ENCODE measurements at regions not wholly inside any gene's neighbourhood (a gene's known extent, or its start where the extent isn't known, plus 50 kb on each side); places are given as distances from the start of the nearest gene placed in this dataset.
"Not testable (repeated sequence)": the region's sequence is repeated elsewhere in the genome, so short reads cannot be mapped to it uniquely, and the experiment has no call there.

GRCh38 chr15:70235347-70235746, 137.6 kb upstream of the TLE3 start:
- H3K4me3 Mint-ChIP-seq: no peak overlapping the region
- H3K27ac Mint-ChIP-seq: no peak overlapping the region
- peaks cover 4% of the 10 kb centered on the region for H3K36me3 Mint-ChIP-seq
- H3K9me3 Mint-ChIP-seq: peaks cover 7% of the 10 kb centered on the region
- no peak for DNase-seq (ENCODE audit: low spot score in 2 of 2)
- peaks cover 15% of the 10 kb centered on the region for H3K4me1 Mint-ChIP-seq
- H3K27me3 Mint-ChIP-seq: no peaks in the 10 kb centered on the region
- no peak for ATAC-seq (ENCODE audit: low read depth)

GRCh38 chr15:70234256-70234905, 136.7 kb upstream of the TLE3 start:
- ATAC-seq (ENCODE audit: low read depth) (no peak), DNase-seq (ENCODE audit: low spot score in 2 of 2) (no peak)
- Mint-ChIP-seq H3K27ac (no peak overlapping the region), H3K4me3 (no peak overlapping the region), H3K27me3 (no peaks in the 10 kb centered on the region), H3K36me3 (peaks cover 10% of the 10 kb centered on the region), H3K9me3 (peaks cover 13% of the 10 kb centered on the region), H3K4me1 (peaks cover 9% of the 10 kb centered on the region)

- Mint-ChIP-seq H3K27me3 (no peaks in the 10 kb centered on the region), H3K27ac (no peak overlapping the region), H3K4me3 (no peak overlapping the region), H3K9me3 (peaks cover 14% of the 10 kb centered on the region), H3K4me1 (peaks cover 6% of the 10 kb centered on the region), H3K36me3 (peaks cover 10% of the 10 kb centered on the region)
- ATAC-seq (ENCODE audit: low read depth): no peak
- DNase-seq (ENCODE audit: low spot score in 2 of 2): no peak
Observed at GRCh38 chr15:70231484-70231883, 133.8 kb upstream of the TLE3 start.

DNA sequence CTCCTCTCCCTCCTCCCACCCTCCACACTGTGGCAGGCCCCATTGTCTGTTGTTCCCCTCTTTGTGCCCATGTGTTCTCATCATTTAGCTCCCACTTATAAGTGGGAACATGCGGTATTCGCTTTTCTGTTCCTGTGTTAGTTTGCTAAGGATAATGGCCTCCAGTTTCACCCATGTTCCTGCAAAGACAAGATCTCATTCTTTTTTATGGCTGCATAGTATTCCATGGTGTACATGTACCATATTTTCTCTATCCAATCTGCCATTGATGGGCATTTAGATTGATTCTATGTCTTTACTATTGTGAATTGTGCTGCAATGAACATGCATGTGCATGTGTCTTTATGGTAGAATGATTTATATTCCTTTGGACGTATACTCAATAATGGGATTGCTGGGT, 130.2 kb upstream of the TLE3 start:
- H3K4me3 Mint-ChIP-seq; H3K27ac Mint-ChIP-seq; DNase-seq (ENCODE audit: low spot score in 2 of 2); H3K27me3 Mint-ChIP-seq; H3K4me1 Mint-ChIP-seq; ATAC-seq (ENCODE audit: low read depth): not testable (repeated sequence)
- peaks cover 14% of the 10 kb centered on the region for H3K9me3 Mint-ChIP-seq
- H3K36me3 Mint-ChIP-seq: peaks cover 10% of the 10 kb centered on the region

- Mint-ChIP-seq H3K4me3 (no peak overlapping the region), H3K27ac (no peak overlapping the region), H3K9me3 (peaks cover 13% of the 10 kb centered on the region), H3K4me1 (peaks cover 10% of the 10 kb centered on the region), H3K27me3 (no peaks in the 10 kb centered on the region), H3K36me3 (peaks cover 10% of the 10 kb centered on the region)
- DNase-seq (ENCODE audit: low spot score in 2 of 2) (no peak), ATAC-seq (ENCODE audit: low read depth) (no peak)
Observed at GRCh38 chr15:70227147-70227546, 129.4 kb upstream of the TLE3 start.

DNA sequence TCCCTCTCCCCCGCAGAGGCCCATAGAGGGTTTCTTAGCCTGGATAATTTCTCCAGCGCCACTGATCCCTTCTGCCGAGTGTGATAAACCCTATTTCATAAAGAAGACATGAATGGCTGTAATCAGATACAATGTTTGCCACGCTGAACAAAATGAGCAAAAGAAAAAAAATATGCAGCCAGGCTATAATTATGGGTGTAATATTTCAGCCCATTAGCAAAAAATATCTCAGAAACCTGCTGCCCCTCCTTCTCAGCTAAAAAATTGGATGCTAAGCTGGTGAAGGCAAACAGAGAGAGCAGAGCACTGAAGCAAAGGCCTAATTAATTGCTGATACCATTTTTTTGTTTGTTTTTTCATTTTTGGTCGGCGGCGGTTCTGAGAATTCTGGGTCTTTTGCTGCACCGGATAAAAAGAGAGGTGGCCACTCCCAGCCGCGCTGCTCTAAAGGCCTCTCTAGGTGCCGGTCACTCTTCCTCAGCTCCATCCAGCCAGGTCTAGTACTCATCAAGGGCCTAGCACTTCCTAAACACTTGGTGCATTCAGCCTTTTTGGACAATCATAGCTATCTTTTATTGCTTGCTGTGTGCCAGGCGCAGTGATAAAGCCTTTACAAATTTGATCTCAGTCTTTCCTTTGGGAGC, 128.7 kb upstream of the TLE3 start:
- no peak for ATAC-seq (ENCODE audit: low read depth)
- no peak for DNase-seq (ENCODE audit: low spot score in 2 of 2)
- no peak overlapping the region for H3K27ac Mint-ChIP-seq

GRCh38 chr15:70225416-70225815, 127.7 kb upstream of the TLE3 start:
- H3K27me3 Mint-ChIP-seq: no peaks in the 10 kb centered on the region
- no peak overlapping the region for H3K4me3 Mint-ChIP-seq
- H3K36me3 Mint-ChIP-seq: peaks cover 6% of the 10 kb centered on the region
- ATAC-seq (ENCODE audit: low read depth) (no peak), DNase-seq (ENCODE audit: low spot score in 2 of 2) (no peak)
- H3K4me1 Mint-ChIP-seq: peaks cover 15% of the 10 kb centered on the region
- H3K27ac Mint-ChIP-seq: no peak overlapping the region
- peaks cover 7% of the 10 kb centered on the region for H3K9me3 Mint-ChIP-seq

More for the DNA sequence above, 128.7 kb upstream of the TLE3 start:
- H3K27me3 Mint-ChIP-seq: no peaks in the 10 kb centered on the region
- no peak overlapping the region for H3K4me3 Mint-ChIP-seq
- H3K9me3 Mint-ChIP-seq: peaks cover 8% of the 10 kb centered on the region
- H3K36me3 Mint-ChIP-seq: peaks cover 6% of the 10 kb centered on the region
- H3K4me1 Mint-ChIP-seq: peaks cover 10% of the 10 kb centered on the region

DNA sequence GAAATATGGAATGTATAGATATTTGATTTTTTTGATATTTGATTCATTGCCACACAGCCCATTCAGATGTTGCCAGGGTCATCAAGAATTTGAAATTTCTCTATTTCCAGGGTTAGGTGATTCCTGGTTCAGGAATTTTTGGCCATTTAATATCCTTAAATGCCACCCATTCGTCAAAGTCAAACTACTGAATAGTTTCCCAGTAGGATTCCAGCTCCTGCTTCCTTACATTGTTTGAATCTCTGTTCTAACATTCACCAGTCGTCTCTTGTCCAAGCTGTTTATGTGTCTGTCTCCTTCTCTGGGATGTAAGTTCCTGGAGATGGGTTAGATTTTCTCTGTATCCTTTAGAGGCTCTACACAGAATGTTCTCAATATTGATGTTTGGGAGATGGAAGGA, 124.9 kb upstream of the TLE3 start:
- Mint-ChIP-seq H3K27me3 (no peaks in the 10 kb centered on the region), H3K9me3 (no peaks in the 10 kb centered on the region), H3K4me1 (peaks cover 21% of the 10 kb centered on the region), H3K4me3 (no peak overlapping the region), H3K27ac (peak overlapping the region; percentile 1), H3K36me3 (no peaks in the 10 kb centered on the region)
- DNase-seq (ENCODE audit: low spot score in 2 of 2) (no peak), ATAC-seq (ENCODE audit: low read depth) (no peak)

DNA sequence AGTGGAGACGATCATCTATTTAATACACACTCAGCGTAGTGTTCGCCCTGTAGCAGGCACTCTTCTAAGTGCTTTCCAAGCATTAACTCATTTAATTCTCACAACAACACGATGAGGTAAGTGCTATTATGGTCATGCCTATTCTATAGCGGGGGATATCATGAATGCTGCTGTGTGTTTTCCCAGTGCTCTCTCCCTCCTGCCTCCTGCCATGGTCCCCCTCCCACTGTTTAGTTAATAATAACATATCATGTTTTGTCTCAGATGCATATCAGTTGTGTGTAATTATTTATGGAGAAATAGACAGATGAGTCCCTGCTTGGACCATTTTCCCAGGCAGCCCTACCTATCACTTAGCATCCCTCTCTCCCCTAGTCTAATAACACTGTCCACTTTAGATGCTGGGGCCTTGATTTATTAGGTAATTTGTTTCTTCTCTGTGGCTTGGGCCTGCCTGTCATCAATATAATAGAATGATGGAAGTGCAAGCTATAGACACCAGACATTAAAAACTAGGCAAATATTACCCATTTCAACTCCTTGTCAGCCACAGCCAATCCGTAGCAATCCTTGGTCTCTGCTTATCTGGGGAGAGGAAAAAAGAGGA, 122.9 kb upstream of the TLE3 start:
- peak overlapping the region; percentile 29 for H3K27ac Mint-ChIP-seq
- H3K4me3 Mint-ChIP-seq: peak overlapping the region; percentile 21
- no peak for ATAC-seq (ENCODE audit: low read depth)
- H3K27me3 Mint-ChIP-seq: no peaks in the 10 kb centered on the region
- no peaks in the 10 kb centered on the region for H3K36me3 Mint-ChIP-seq
- DNase-seq (ENCODE audit: low spot score in 2 of 2): no peak
- no peaks in the 10 kb centered on the region for H3K9me3 Mint-ChIP-seq
- peaks cover 24% of the 10 kb centered on the region for H3K4me1 Mint-ChIP-seq

DNA sequence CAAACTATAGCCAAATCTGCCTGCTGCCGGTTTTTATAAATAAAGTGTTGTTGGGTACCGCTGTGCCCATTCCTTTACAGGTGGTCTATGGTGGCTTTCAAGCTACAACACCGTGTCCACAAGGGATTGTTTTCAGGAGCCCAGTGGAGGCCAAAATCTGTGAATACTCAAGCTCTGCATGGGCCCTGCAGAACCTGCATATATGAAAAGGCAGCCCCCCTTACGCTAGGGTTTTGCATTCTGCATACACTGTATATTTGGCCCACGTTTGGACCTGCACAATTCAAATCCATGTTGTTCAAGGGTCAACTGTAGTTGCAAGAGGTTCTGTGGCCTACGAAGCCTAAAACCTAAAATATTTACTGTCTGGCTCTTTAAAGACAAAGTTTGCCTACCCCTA, 122.2 kb upstream of the TLE3 start:
- no peak for DNase-seq (ENCODE audit: low spot score in 2 of 2)
- Mint-ChIP-seq H3K4me3 (peak overlapping the region; percentile 21), H3K4me1 (peaks cover 24% of the 10 kb centered on the region), H3K27me3 (no peaks in the 10 kb centered on the region), H3K9me3 (no peaks in the 10 kb centered on the region), H3K27ac (peak overlapping the region; percentile 29), H3K36me3 (no peaks in the 10 kb centered on the region)
- ATAC-seq (ENCODE audit: low read depth): no peak

DNA sequence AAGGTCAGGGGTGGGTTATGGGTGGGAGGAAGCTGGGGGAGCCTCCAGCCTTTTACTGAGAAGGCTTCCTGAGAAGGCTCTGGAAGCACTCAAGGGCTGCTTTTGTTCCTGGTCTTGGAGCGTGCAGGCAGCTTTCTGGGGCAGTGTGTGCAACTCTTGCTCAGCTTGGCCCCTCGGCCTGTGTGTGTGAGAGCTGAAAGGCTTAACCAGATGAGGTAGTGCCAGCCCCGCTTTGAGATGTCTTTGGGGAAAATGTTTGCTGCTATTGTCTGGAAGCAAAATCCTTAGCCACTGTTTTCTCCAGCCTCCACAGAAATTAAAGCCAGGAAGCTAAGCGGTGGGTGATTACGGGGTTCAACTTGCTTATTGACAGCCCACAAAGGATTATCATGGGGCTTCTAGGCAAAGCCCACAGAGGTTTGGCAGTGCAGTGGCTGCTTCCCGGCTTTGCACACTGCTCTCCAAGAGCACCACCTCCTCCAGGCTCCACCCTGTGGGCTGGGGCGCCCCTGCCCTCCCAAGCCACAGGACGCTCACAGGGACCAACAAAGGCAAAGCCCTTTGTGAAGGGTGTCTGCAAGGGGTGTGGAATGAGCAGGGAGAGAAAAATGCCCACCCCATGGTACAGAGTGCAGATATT, 121.7 kb upstream of the TLE3 start:
- peaks cover 24% of the 10 kb centered on the region for H3K4me1 Mint-ChIP-seq
- H3K27me3 Mint-ChIP-seq: no peaks in the 10 kb centered on the region
- no peaks in the 10 kb centered on the region for H3K36me3 Mint-ChIP-seq
- ATAC-seq (ENCODE audit: low read depth) (no peak), DNase-seq (ENCODE audit: low spot score in 2 of 2) (no peak)
- H3K27ac Mint-ChIP-seq: no peak overlapping the region
- H3K4me3 Mint-ChIP-seq: no peak overlapping the region
- no peaks in the 10 kb centered on the region for H3K9me3 Mint-ChIP-seq

DNA sequence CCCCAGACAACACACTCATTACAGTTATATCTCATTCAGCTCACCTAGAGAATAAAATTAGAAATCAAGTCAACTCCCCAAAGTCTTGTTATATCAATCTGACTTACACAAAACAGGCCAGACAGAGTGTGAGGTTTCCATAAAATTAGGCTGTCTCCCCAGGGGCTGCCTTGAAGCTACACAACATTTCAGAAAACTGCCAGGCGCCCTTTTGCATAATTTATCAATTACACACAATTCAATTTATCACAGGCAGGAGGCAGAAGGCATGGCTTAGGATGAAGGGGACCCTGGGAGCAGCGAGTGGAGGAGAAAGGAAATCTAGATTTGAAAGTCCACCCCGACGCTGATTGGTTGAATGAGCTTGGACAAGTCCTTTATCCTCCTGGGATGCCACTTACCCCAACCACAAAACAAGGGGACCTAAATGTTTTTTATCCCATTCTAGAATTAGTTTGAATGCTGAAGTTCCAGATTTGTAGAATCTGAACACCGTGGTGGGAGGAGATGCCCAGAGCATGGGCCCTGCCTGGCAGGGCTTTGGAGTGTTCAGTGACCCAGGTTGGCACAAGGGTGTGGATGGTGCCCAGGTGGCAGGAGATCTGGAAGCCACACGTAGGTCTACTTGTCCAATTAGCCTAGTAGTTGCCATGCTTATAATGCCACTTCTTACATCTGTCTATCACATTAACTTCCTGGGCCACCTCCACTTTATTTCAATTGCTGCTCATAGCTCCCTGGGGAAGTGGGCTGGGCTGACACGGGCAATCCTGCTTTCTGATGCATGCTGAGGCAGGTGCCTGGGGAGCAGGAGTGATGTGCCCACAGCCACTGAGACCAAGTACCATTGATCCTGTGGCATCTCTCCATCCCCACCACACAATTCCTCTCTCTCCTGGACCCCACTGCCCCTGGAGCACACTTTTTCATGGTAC, 119.8 kb upstream of the TLE3 start:
- Mint-ChIP-seq H3K9me3 (no peaks in the 10 kb centered on the region), H3K4me3 (no peak overlapping the region), H3K4me1 (peaks cover 20% of the 10 kb centered on the region), H3K27me3 (peaks cover 3% of the 10 kb centered on the region), H3K36me3 (no peaks in the 10 kb centered on the region), H3K27ac (no peak overlapping the region)
- DNase-seq (ENCODE audit: low spot score in 2 of 2) (no peak), ATAC-seq (ENCODE audit: low read depth) (no peak)

DNA sequence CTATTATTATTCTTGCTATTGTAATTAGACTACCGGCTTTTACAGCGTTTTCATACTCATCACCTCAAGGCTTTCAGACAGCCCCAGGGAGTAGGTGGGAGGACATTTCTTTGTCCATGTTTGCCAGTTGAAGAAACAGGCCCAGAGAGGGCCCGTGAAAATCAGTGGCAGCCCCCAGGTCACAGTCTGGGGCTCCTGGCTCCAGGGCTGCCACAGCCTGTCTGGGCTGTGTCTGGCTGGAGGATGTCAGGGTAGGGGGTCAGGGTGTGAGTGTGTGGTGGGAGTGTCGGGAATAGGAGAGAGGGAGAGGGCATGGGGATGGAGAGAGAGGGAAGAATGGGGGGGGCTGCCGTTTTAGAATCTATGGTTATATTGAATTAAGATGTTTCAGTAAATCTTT, 118.2 kb upstream of the TLE3 start:
- peaks cover 23% of the 10 kb centered on the region for H3K4me1 Mint-ChIP-seq
- no peak for DNase-seq (ENCODE audit: low spot score in 2 of 2)
- peaks cover 7% of the 10 kb centered on the region for H3K27me3 Mint-ChIP-seq
- H3K9me3 Mint-ChIP-seq: no peaks in the 10 kb centered on the region
- H3K36me3 Mint-ChIP-seq: no peaks in the 10 kb centered on the region
- H3K4me3 Mint-ChIP-seq: no peak overlapping the region
- ATAC-seq (ENCODE audit: low read depth): no peak
- H3K27ac Mint-ChIP-seq: no peak overlapping the region
